Natural killer cell (primary cell): ENCODE measurements at regions not wholly inside any gene's neighbourhood (a gene's known extent, or its start where the extent isn't known, plus 50 kb on each side); places are given as distances from the start of the nearest gene placed in this dataset.

ENCODE experiments used
- ATAC-seq, 3 donors: fragments of 150-1000 bp in 2 of 3; fragments of 200-7000 bp in 1 of 3; cut with Tn5 transposase; 1 replicate in 1 of 3; 2 replicates in 2 of 3; pipeline ENCODE4 v1.10.0; 2021; ENCODE audit warnings: mild to moderate bottlenecking in 2 of 3, moderate library complexity in 2 of 3
- DNase-seq, 2 donors: peaks; one replicate each; pipeline versions ENCODE4 v3.0.0 to v3.0.0-alpha.2; 2013 to 2021; ENCODE audit warnings: mixed read lengths in 1 of 2
- H3K27ac ChIP-seq: one replicate; pipeline ENCODE4 v1.5.1; 2013; ENCODE audit warnings: mild to moderate bottlenecking, low read length
- H3K27me3 ChIP-seq: one replicate; pipeline ENCODE4 v1.6.1; 2013; ENCODE audit warnings: low read length; ENCODE audit not compliant: control insufficient read depth, insufficient read depth
- H3K36me3 ChIP-seq: one replicate; pipeline ENCODE4 v1.6.1; 2013; ENCODE audit warnings: low read length; ENCODE audit not compliant: control insufficient read depth, insufficient read depth
- H3K4me1 ChIP-seq: one replicate; pipeline ENCODE4 v1.6.1; 2013; ENCODE audit warnings: low read length; ENCODE audit not compliant: control insufficient read depth, insufficient read depth
- H3K4me3 ChIP-seq: one replicate; pipeline ENCODE4 v1.5.1; 2013; ENCODE audit warnings: low read length
- H3K9me3 ChIP-seq: one replicate; pipeline ENCODE4 v1.6.1; 2013; ENCODE audit warnings: low read length; ENCODE audit not compliant: control insufficient read depth, insufficient read depth
- H3K27ac Mint-ChIP-seq, 2 donors: one replicate each; pipeline ENCODE4 v1.8.0; 2022; ENCODE audit warnings: mild to moderate bottlenecking in 2 of 2, mixed read lengths in 2 of 2, moderate library complexity in 1 of 2
- H3K27me3 Mint-ChIP-seq, 2 donors: one replicate each; pipeline ENCODE4 v1.8.0; 2022; ENCODE audit warnings: low read depth in 2 of 2, mixed read lengths in 2 of 2
- H3K36me3 Mint-ChIP-seq: one replicate; pipeline ENCODE4 v1.8.0; 2022; ENCODE audit warnings: mixed read lengths
- H3K4me1 Mint-ChIP-seq, 2 donors: one replicate each; pipeline ENCODE4 v1.8.0; 2022; ENCODE audit warnings: mixed read lengths in 2 of 2
- H3K4me3 Mint-ChIP-seq: one replicate; pipeline ENCODE4 v1.8.0; 2022; ENCODE audit warnings: mild to moderate bottlenecking, moderate library complexity, mixed read lengths
- H3K9me3 Mint-ChIP-seq, 2 donors: one replicate each; pipeline ENCODE4 v1.8.0; 2022; ENCODE audit warnings: mixed read lengths in 2 of 2
- WGBS: methylation state at CpG from one replicate; pipeline ENCODE4 v1.1.7; 2013; ENCODE audit warnings: missing lambda C conversion rate; ENCODE audit not compliant: insufficient coverage; 5-methylcytosine and 5-hydroxymethylcytosine counted together
- intact Hi-C: fragments of 100-400 bp; cut with micrococcal nuclease; formaldehyde crosslinking; loops from one replicate; pipeline ENCODE4 v1.14.2; 2022
- TF ChIP-seq, protein P1 (sequence below): fragments of 200-600 bp; IDR thresholded peaks from one replicate; pipeline ENCODE4 v1.8.0; 2022; ENCODE audit warnings: antibody characterized with exemption

DNA sequence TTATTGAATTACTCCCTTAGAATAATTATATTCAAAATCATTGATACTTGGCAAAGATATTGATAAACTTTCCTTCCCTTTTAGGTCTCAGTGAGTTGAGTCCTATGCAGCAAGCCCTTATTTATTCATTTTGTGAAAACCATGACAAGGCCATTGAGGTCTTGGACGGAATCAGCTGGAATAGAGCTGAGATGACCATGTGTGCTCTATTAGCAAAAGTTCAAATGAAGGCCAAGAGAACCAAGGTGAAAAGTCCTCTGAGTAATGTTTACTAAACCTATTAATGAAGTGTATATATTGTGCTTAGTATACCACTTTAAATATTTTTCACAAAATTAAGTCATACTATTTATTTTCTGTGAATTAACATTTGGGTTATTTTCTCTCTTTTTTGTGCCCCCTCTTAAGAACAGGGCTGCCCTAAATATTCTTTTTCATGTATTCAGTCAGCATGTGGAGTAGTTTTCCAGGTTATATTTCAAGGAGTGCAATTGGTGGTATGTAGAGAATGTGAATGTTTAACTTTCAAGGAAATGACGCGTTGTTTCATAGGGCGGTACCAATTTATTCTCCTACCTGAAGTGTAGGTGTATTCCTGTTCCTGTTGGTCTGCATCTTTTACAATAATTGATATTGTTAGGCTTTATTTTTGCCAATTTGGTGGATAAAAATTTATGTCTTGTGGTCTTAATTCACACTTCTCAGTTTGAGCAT, 201.4 kb downstream of the TTC6 start:
- Mint-ChIP-seq H3K4me1 (no peaks in the 10 kb centered on the region), H3K27ac (no peak overlapping the region), H3K36me3 (no peaks in the 10 kb centered on the region), H3K9me3 (peaks cover 0 to 13% of the 10 kb centered on the region in 2 donors), H3K27me3 (no peaks in the 10 kb centered on the region), H3K4me3 (no peak overlapping the region)
- Histone ChIP-seq H3K27ac (no peak overlapping the region), H3K4me3 (no peak overlapping the region), H3K9me3 (no peaks in the 10 kb centered on the region), H3K27me3 (no peaks in the 10 kb centered on the region), H3K36me3 (no peaks in the 10 kb centered on the region), H3K4me1 (no peaks in the 10 kb centered on the region)
- TF ChIP-seq, protein P1, sequence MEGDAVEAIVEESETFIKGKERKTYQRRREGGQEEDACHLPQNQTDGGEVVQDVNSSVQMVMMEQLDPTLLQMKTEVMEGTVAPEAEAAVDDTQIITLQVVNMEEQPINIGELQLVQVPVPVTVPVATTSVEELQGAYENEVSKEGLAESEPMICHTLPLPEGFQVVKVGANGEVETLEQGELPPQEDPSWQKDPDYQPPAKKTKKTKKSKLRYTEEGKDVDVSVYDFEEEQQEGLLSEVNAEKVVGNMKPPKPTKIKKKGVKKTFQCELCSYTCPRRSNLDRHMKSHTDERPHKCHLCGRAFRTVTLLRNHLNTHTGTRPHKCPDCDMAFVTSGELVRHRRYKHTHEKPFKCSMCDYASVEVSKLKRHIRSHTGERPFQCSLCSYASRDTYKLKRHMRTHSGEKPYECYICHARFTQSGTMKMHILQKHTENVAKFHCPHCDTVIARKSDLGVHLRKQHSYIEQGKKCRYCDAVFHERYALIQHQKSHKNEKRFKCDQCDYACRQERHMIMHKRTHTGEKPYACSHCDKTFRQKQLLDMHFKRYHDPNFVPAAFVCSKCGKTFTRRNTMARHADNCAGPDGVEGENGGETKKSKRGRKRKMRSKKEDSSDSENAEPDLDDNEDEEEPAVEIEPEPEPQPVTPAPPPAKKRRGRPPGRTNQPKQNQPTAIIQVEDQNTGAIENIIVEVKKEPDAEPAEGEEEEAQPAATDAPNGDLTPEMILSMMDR = no peak
- intact Hi-C loops = no loop called here
- DNase-seq = no peak
- 98% methylated on average over 4 of the region's 4 CpGs for WGBS
- ATAC-seq = no peak

DNA sequence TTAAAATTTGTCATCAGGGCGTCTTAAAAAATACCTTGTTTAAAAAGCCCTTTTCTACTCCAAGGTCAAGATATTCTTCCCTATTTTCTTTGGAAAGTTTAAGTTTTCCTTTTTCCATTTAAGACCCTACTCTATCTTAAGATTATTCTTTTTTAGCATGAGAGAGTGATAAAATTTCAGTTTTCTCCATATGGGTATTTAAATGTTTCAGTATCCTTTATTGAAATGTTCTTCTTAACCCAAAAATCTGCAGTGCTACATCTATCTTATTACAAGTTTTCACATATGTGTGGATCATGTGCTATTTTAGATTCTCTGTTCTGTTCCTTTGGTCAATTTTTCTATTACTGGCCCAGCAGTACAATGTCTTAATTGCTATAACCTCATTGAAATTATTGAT, 202.2 kb downstream of the TTC6 start:
- no peak overlapping the region for H3K4me3 ChIP-seq
- Mint-ChIP-seq H3K36me3 (no peaks in the 10 kb centered on the region), H3K27me3 (no peaks in the 10 kb centered on the region), H3K4me1 (no peaks in the 10 kb centered on the region), H3K4me3 (no peak overlapping the region), H3K9me3 (peaks cover 0 to 14% of the 10 kb centered on the region in 2 donors), H3K27ac (no peak overlapping the region)
- H3K27ac ChIP-seq = no peak overlapping the region
- ATAC-seq = no peak
- TF ChIP-seq, protein P1 = no peak
- H3K27me3 ChIP-seq = no peaks in the 10 kb centered on the region
- WGBS = no CpG with 5 or more reads among the region's 1 CpG
- no peaks in the 10 kb centered on the region for H3K4me1 ChIP-seq
- H3K36me3 ChIP-seq = no peaks in the 10 kb centered on the region
- DNase-seq = no peak
- intact Hi-C loops = no loop called here
- no peaks in the 10 kb centered on the region for H3K9me3 ChIP-seq

DNA sequence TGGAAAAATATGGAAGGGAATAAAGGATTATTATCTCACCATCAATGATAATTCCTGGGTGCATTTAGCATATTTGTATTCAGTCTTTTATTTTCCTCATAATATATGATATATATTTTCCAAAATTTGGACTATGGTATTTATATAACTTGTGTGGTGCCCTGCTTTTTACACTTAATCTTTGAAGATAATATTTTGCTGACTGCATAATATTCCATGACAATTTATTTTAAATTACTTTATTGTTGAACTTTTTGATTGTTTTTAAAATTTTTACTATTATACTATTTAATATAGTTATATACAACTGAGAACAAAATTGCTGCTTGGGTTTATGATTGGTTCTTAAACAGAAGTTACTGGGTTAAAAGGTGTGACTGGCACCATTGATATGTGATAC, 212.3 kb downstream of the TTC6 start:
- H3K4me3 ChIP-seq = no peak overlapping the region
- no peaks in the 10 kb centered on the region for H3K4me1 ChIP-seq
- Mint-ChIP-seq H3K9me3 (peaks cover 3 to 5% of the 10 kb centered on the region in 2 donors), H3K4me3 (no peak overlapping the region), H3K27me3 (no peaks in the 10 kb centered on the region), H3K36me3 (no peaks in the 10 kb centered on the region), H3K4me1 (no peaks in the 10 kb centered on the region), H3K27ac (no peak overlapping the region)
- intact Hi-C loops = no loop called here
- H3K27me3 ChIP-seq = no peaks in the 10 kb centered on the region
- no peaks in the 10 kb centered on the region for H3K9me3 ChIP-seq
- no peak overlapping the region for H3K27ac ChIP-seq
- no peaks in the 10 kb centered on the region for H3K36me3 ChIP-seq
- DNase-seq = no peak
- no peak for ATAC-seq
- TF ChIP-seq, protein P1 = no peak
